CMK (cell line): ENCODE measurements at regions not wholly inside any gene's neighbourhood (a gene's known extent, or its start where the extent isn't known, plus 50 kb on each side); places are given as distances from the start of the nearest gene placed in this dataset.
"Not testable (repeated sequence)": the region's sequence is repeated elsewhere in the genome, so short reads cannot be mapped to it uniquely, and the experiment has no call there.

Experiments used
- DNase-seq: peaks from one replicate; pipeline ENCODE4 v3.0.0-alpha.2; 2010; ENCODE audit warnings: low read depth

- no peak for DNase-seq
These were observed 51.7 kb upstream of the COL8A1 start for GRCh38 chr3:99586701-99587100.

DNA sequence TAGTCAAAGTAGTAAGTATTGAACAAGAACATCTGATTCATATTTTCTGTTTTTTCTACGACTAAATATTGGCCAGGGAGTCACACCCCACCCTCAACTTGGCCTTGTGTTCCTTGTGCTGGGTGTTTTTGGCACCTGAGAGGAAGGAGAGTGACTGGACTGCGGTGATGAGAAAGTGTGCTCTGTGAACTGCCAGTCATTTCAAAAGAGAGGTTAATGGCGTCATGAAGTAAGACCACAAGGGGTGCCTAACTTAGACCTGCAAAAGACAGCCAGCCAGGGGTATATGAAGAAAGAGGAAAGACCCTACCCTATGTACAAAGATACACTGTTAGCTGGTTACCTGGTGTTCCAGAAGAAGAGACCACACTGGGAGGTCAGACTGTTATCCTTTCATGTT, 58.4 kb upstream of the COL8A1 start:
- no peak for DNase-seq

GRCh38 chr3:99579246-99579645, 59.1 kb upstream of the COL8A1 start:
- DNase-seq = no peak

DNA sequence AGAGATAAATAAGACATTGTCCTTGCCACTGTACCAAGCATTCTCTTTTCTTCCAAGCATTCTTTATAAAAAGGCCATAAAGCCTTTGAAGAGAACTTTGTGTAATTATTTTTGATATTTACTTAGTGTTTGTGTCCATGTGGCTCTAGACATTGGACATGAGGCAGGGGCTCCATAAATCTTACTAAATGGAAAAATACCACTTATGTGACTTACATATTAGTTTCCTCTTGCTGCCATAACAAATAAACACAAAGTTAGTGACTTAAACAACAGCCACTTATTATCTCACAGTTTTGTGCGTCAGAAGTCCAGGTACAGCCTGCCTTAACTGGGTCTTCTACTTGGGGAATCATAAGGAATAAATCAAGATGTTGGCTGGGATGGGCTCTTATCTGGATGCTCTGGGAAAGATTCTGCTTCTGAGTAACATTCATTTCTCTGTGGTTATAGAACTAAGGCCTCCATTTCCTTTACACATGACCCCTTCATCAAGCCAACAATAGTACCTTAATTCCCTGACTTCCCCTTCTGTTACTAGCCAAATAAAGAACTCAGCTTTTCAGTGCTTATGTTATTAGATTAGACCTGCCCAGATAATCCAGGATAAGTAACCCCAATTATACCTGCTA, 59.9 kb upstream of the COL8A1 start:
- DNase-seq = no peak

DNA sequence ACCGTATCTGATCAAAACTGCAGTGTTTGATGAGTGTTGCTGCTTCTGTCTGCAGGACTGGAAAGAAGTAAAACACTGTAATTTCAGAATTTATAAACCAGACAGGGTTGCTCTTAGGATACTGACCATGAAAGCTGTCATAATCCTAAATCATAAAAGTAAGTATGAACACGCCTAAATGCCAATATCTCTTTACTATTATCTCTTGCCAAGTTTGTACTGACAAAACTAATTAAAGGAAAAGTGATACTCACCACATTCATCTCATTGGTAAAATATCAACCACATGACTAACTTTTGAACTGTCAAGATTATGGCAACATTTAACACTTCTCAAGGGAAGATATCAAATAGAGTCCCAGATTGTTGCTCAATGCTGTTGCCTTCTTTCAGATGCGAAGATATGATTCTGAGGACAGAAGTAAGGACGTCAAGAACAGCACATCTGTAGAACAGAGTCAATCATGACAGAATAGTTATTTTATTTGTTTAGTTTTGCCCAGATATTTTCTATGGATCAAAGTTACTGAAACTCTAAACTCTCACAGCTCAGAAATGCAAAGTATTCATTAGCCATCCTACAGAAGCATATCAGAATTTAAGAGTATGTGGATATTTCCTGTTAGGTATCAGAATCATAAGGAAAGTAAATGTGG, 61.4 kb upstream of the COL8A1 start:
- no peak for DNase-seq

- DNase-seq = no peak
These were observed 62.7 kb upstream of the COL8A1 start for GRCh38 chr3:99575683-99576082.

GRCh38 chr3:99570061-99570460, 68.3 kb upstream of the COL8A1 start:
- no peak for DNase-seq

- DNase-seq = no peak
These were observed 69.6 kb upstream of the COL8A1 start for GRCh38 chr3:99568663-99569335.

- DNase-seq = no peak
These were observed 73.1 kb upstream of the COL8A1 start for GRCh38 chr3:99565331-99565730.

GRCh38 chr3:99562990-99563607, 75.3 kb upstream of the COL8A1 start:
- no peak for DNase-seq

- no peak for DNase-seq
These were observed 76.3 kb upstream of the COL8A1 start for GRCh38 chr3:99562138-99562537.

DNA sequence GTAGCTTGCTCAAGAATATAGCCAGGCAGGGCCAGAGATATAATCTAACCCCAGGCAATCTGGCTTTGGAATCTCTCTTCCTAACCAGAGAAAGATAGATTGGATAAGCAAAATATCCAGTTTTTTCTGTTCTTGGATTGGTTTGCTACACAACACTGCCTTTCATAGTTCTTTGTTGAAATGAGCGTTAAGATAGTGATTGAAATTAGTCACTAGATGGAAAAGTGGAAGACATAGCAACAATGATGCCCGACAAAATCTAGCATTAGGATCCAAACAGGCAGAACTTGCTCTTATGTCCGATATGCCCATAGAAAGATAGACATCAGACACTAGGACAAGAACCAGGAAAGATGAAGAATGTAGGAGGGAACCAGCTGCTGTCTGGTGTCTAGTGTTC, 77.3 kb upstream of the COL8A1 start:
- DNase-seq = no peak

- DNase-seq = no peak
These were observed 79.2 kb upstream of the COL8A1 start for GRCh38 chr3:99559196-99559595.

- not testable (repeated sequence) for DNase-seq
These were observed 82.5 kb upstream of the COL8A1 start for GRCh38 chr3:99555885-99556284.

- no peak for DNase-seq
These were observed 86.9 kb upstream of the COL8A1 start for GRCh38 chr3:99551520-99551919.

GRCh38 chr3:99549957-99550603, 88.3 kb upstream of the COL8A1 start:
- DNase-seq = no peak

DNA sequence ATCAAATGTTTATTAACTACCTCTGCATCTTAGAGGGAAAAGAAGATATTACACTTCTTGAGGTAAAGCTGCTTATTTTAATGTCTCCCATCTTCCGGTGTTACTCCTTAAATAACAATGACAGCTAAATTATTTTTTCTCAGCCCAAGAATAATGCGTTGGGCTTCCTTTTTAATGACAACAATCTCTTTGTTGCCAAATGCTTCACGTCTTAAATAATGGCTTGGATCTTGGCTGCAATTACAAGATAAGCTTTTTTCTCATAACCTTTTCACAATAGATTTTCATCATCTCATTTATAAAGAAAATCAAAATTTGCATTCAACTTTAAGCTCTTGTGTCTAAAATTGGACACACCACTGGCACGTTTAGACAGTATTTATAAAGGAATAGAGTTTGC, 89.2 kb upstream of the COL8A1 start:
- DNase-seq = no peak

GRCh38 chr3:99548674-99549073, 89.7 kb upstream of the COL8A1 start:
- no peak for DNase-seq

DNA sequence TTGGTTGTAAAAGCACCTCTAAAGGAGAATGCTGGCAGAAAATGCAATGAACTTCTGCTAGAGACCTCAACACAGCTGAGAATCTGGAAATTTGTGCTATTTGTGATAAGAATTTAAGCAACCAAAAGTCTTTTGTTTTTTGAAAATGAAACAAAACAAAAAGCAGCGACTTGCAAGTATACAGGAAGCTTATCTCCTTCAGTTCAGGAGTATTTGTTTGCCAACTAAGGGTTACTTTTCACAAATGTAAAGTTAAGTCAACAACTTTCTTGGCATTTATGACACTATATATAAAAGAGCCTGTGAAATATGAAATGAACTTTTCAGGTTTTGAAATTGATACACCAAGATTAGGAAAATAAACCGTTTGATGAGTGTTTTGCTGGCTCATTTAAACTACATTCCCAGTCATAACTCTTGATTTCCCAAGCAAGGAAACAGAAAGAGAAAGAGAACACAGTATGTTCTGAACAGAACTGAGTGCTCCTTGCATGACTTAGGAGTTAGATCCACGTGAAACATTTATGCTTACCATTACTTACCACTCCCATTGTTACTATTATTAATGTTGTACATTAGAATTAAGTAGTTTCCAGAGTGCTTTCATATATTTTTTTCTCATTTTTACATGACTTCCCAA, 92.3 kb upstream of the COL8A1 start:
- DNase-seq = no peak

- no peak for DNase-seq
These were observed 93.6 kb upstream of the COL8A1 start for GRCh38 chr3:99544786-99545281.

DNA sequence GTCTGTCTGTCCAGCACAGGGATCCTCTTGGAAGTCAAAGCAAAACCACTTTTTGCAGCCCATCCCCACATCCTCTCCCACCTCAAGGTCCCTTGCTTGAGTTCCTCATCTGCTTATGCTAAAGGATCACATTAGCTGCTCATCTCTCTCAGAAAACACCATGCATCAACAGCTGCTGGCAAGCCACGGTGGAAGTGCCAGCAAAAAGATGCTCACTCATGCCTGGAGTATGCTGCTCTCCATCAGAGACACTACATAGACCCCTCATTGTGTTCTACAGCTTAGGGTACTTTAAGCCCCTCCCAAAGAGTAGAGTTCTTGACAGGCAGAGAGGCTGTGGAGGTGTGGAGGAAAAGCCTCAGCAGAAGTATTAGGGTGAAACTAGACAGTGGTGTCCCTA, 94.6 kb upstream of the COL8A1 start:
- DNase-seq = no peak
